Activated T-cell treated with anti-CD3 and anti-CD28 coated beads, Interleukin-2, amount 50 U/mL, for 1 hour (primary cell): ENCODE measurements at regions not wholly inside any gene's neighbourhood (a gene's known extent, or its start where the extent isn't known, plus 50 kb on each side); places are given as distances from the start of the nearest gene placed in this dataset.
"Not testable (repeated sequence)": the region's sequence is repeated elsewhere in the genome, so short reads cannot be mapped to it uniquely, and the experiment has no call there.

Experiments
- DNase-seq: peaks from one replicate; pipeline ENCODE4 v3.0.0-alpha.2; 2020

GRCh38 chr7:50251765-50252164 lies 52.8 kb upstream of the IKZF1 start:
- DNase-seq = no peak

- DNase-seq = no peak
These were observed 58.0 kb upstream of the IKZF1 start for GRCh38 chr7:50246551-50246950.

- DNase-seq = not testable (repeated sequence)
These were observed 62.4 kb upstream of the IKZF1 start for GRCh38 chr7:50242111-50242510.

- DNase-seq = not testable (repeated sequence)
These were observed 63.8 kb upstream of the IKZF1 start for GRCh38 chr7:50240699-50241098.

GRCh38 chr7:50229964-50230363 lies 74.6 kb upstream of the IKZF1 start:
- DNase-seq = no peak

- DNase-seq = no peak
These were observed 76.4 kb upstream of the IKZF1 start for GRCh38 chr7:50228148-50228547.

GRCh38 chr7:50227726-50228125 lies 76.8 kb upstream of the IKZF1 start:
- no peak for DNase-seq

GRCh38 chr7:50226669-50227068 lies 77.8 kb upstream of the IKZF1 start:
- no peak for DNase-seq

- DNase-seq = no peak
These were observed 78.4 kb upstream of the IKZF1 start for GRCh38 chr7:50226145-50226544.

- DNase-seq = no peak
These were observed 83.1 kb upstream of the IKZF1 start for GRCh38 chr7:50221433-50221832.

- no peak for DNase-seq
These were observed 83.5 kb upstream of the IKZF1 start for GRCh38 chr7:50221028-50221427.

GRCh38 chr7:50220273-50220672 lies 84.2 kb upstream of the IKZF1 start:
- no peak for DNase-seq

GRCh38 chr7:50217821-50218281 lies 86.7 kb upstream of the IKZF1 start:
- no peak for DNase-seq

- no peak for DNase-seq
These were observed 87.1 kb upstream of the IKZF1 start for GRCh38 chr7:50217401-50217800.

GRCh38 chr7:50216626-50217025 lies 87.9 kb upstream of the IKZF1 start:
- no peak for DNase-seq

GRCh38 chr7:50214771-50215170 lies 89.7 kb upstream of the IKZF1 start:
- DNase-seq = no peak

GRCh38 chr7:50214126-50214670 lies 90.3 kb upstream of the IKZF1 start:
- DNase-seq = no peak

- no peak for DNase-seq
These were observed 90.9 kb upstream of the IKZF1 start for GRCh38 chr7:50213622-50214017.

GRCh38 chr7:50212666-50213621 lies 91.6 kb upstream of the IKZF1 start:
- DNase-seq = no peak

- no peak for DNase-seq
These were observed 92.5 kb upstream of the IKZF1 start for GRCh38 chr7:50212016-50212325.

GRCh38 chr7:50211130-50212015 lies 93.1 kb upstream of the IKZF1 start:
- DNase-seq = no peak

GRCh38 chr7:50210706-50211115 lies 93.8 kb upstream of the IKZF1 start:
- no peak for DNase-seq

GRCh38 chr7:50209461-50210135 lies 94.9 kb upstream of the IKZF1 start:
- DNase-seq = no peak
